SK-N-SH treated with all-trans-retinoic acid at 6 μM for 48 hours (cell line): ENCODE measurements at regions not wholly inside any gene's neighbourhood (a gene's known extent, or its start where the extent isn't known, plus 50 kb on each side); places are given as distances from the start of the nearest gene placed in this dataset.

Experiments
- ATAC-seq: fragments of 200-7000 bp; cut with Tn5 transposase; 3 replicates; pipeline ENCODE4 v1.9.1; 2020; ENCODE audit warnings: mild to moderate bottlenecking, moderate library complexity
- ARNTL ChIP-seq: fragments of 450-650 bp; formaldehyde crosslinking; IDR thresholded peaks from 2 replicates; pipeline ENCODE4 v1.5.0; 2020; ENCODE audit warnings: low read depth, mild to moderate bottlenecking, moderate library complexity, borderline replicate concordance
- BACH2 ChIP-seq: fragments of 250-450 bp; sonication (Bioruptor Pico); IDR thresholded peaks from 2 replicates; pipeline ENCODE4 v1.9.0; 2021; ENCODE audit warnings: mild to moderate bottlenecking, borderline replicate concordance
- CREB5 ChIP-seq: fragments of 250-450 bp; sonication (Bioruptor Pico); IDR thresholded peaks from 2 replicates; pipeline ENCODE4 v1.5.1; 2020; ENCODE audit warnings: low read depth, mild to moderate bottlenecking, moderate library complexity
- CSDC2 ChIP-seq: fragments of 250-450 bp; sonication (Bioruptor Pico); IDR thresholded peaks from 2 replicates; pipeline ENCODE4 v1.5.0; 2020; ENCODE audit warnings: mild to moderate bottlenecking, moderate library complexity
- CSRNP3 ChIP-seq: fragments of 250-450 bp; sonication (Bioruptor Pico); IDR thresholded peaks from 2 replicates; pipeline ENCODE4 v1.5.1; 2021; ENCODE audit warnings: mild to moderate bottlenecking, moderate library complexity
- ESRRG ChIP-seq: fragments of 250-450 bp; sonication (Bioruptor Pico); IDR thresholded peaks from 2 replicates; pipeline ENCODE4 v1.6.1; 2021; ENCODE audit warnings: mild to moderate bottlenecking
- GLIS3 ChIP-seq: fragments of 250-450 bp; sonication (Bioruptor Pico); IDR thresholded peaks from 2 replicates; pipeline ENCODE4 v1.5.0; 2020; ENCODE audit warnings: mild to moderate bottlenecking, moderate library complexity
- ISL1 ChIP-seq: fragments of 250-450 bp; sonication (Bioruptor Pico); IDR thresholded peaks from 2 replicates; pipeline ENCODE4 v2.1.2; 2022; ENCODE audit warnings: mild to moderate bottlenecking, moderate library complexity
- OSR1 ChIP-seq: fragments of 250-450 bp; sonication (Bioruptor Pico); IDR thresholded peaks from 2 replicates; pipeline ENCODE4 v1.8.0; 2022; ENCODE audit warnings: moderate library complexity, mild to moderate bottlenecking, inconsistent platforms
- PATZ1 ChIP-seq: fragments of 250-450 bp; sonication (Bioruptor Pico); IDR thresholded peaks from 2 replicates; pipeline ENCODE4 v1.8.0; 2020; ENCODE audit warnings: mild to moderate bottlenecking, moderate library complexity, borderline replicate concordance
- POU6F1 ChIP-seq: fragments of 250-450 bp; sonication (Bioruptor Pico); IDR thresholded peaks from 2 replicates; pipeline ENCODE4 v1.8.0; 2021; ENCODE audit warnings: low read depth, mild to moderate bottlenecking, moderate library complexity, borderline replicate concordance
- PPARA ChIP-seq: fragments of 250-450 bp; sonication (Bioruptor Pico); IDR thresholded peaks from 2 replicates; pipeline ENCODE4 v1.5.0; 2020; ENCODE audit warnings: mild to moderate bottlenecking, borderline replicate concordance
- RARB ChIP-seq: fragments of 250-450 bp; sonication (Bioruptor Pico); IDR thresholded peaks from 2 replicates; pipeline ENCODE4 v1.8.0; 2021; ENCODE audit warnings: mild to moderate bottlenecking, moderate library complexity
- TCF4 ChIP-seq: fragments of 250-450 bp; sonication (Bioruptor Pico); IDR thresholded peaks from 2 replicates; pipeline ENCODE4 v1.8.0; 2021; ENCODE audit warnings: mild to moderate bottlenecking, moderate library complexity, borderline replicate concordance
- TOX ChIP-seq: fragments of 250-450 bp; sonication (Bioruptor Pico); IDR thresholded peaks from 2 replicates; pipeline ENCODE4 v1.8.0; 2021; ENCODE audit warnings: mild to moderate bottlenecking, moderate library complexity, borderline replicate concordance
- TSHZ2 ChIP-seq: fragments of 250-450 bp; sonication (Bioruptor Pico); IDR thresholded peaks from 2 replicates; pipeline ENCODE4 v1.5.0; 2020; ENCODE audit warnings: mild to moderate bottlenecking, moderate library complexity
- ZC3H10 ChIP-seq: fragments of 250-450 bp; sonication (Bioruptor Pico); IDR thresholded peaks from 2 replicates; pipeline ENCODE4 v1.5.1; 2021; ENCODE audit warnings: mild to moderate bottlenecking, moderate library complexity
- ZFP3 ChIP-seq: fragments of 250-450 bp; sonication (Bioruptor Pico); IDR thresholded peaks from 2 replicates; pipeline ENCODE4 v1.5.0; 2020; ENCODE audit warnings: mild to moderate bottlenecking, moderate library complexity
- ZFP30 ChIP-seq: fragments of 450-650 bp; formaldehyde crosslinking; IDR thresholded peaks from 2 replicates; pipeline ENCODE4 v1.5.0; 2022; ENCODE audit warnings: mild to moderate bottlenecking, moderate library complexity
- ZNF565 ChIP-seq: fragments of 450-650 bp; formaldehyde crosslinking; conservative IDR thresholded peaks from 2 replicates; pipeline ENCODE4 v1.5.0; 2020; ENCODE audit warnings: low read depth, mild to moderate bottlenecking, moderate library complexity
- ZNF70 ChIP-seq: fragments of 450-650 bp; formaldehyde crosslinking; IDR thresholded peaks from 2 replicates; pipeline ENCODE4 v1.5.0; 2020; ENCODE audit warnings: mild to moderate bottlenecking, moderate library complexity
- ZNF8 ChIP-seq: fragments of 450-650 bp; formaldehyde crosslinking; IDR thresholded peaks from 2 replicates; pipeline ENCODE4 v1.5.0; 2020; ENCODE audit warnings: mild to moderate bottlenecking, moderate library complexity

GRCh38 chr12:123100882-123101281 is 50.0 kb downstream of the PITPNM2 start:
- ATAC-seq: no peak
- no peak for TF ChIP-seq ISL1 (CRISPR knock-in tag)
- TF ChIP-seq ESRRG: no peak
- TF ChIP-seq GLIS3 (CRISPR knock-in tag): no peak
- TF ChIP-seq RARB (CRISPR knock-in tag): no peak
- TF ChIP-seq CSRNP3 (CRISPR knock-in tag): no peak
- TF ChIP-seq BACH2: no peak
- no peak for TF ChIP-seq TOX (CRISPR knock-in tag)
- TF ChIP-seq PATZ1 (CRISPR knock-in tag): no peak
- no peak for TF ChIP-seq ARNTL (CRISPR knock-in tag)
- no peak for TF ChIP-seq POU6F1
- TF ChIP-seq OSR1 (CRISPR knock-in tag): no peak
- no peak for TF ChIP-seq TSHZ2
- TF ChIP-seq PPARA (CRISPR knock-in tag): no peak
- no peak for TF ChIP-seq ZC3H10 (CRISPR knock-in tag)
- TF ChIP-seq ZNF8 (CRISPR knock-in tag): no peak
- no peak for TF ChIP-seq ZNF565 (CRISPR knock-in tag)
- no peak for TF ChIP-seq ZFP30 (CRISPR knock-in tag)
- TF ChIP-seq CREB5: no peak
- TF ChIP-seq ZNF70 (CRISPR knock-in tag): no peak
- no peak for TF ChIP-seq CSDC2

GRCh38 chr12:123100450-123100849 is 50.4 kb downstream of the PITPNM2 start:
- no peak for ATAC-seq
- no peak for TF ChIP-seq ESRRG

GRCh38 chr12:123099560-123100192 is 51.2 kb downstream of the PITPNM2 start:
- no peak for ATAC-seq
- no peak for TF ChIP-seq ZFP3
- TF ChIP-seq ESRRG: no peak
- TF ChIP-seq CSDC2: no peak
- no peak for TF ChIP-seq PATZ1 (CRISPR knock-in tag)
- no peak for TF ChIP-seq ZFP30 (CRISPR knock-in tag)
- no peak for TF ChIP-seq TCF4 (CRISPR knock-in tag)
- no peak for TF ChIP-seq ISL1 (CRISPR knock-in tag)
- no peak for TF ChIP-seq ZC3H10 (CRISPR knock-in tag)
- no peak for TF ChIP-seq TOX (CRISPR knock-in tag)
- no peak for TF ChIP-seq GLIS3 (CRISPR knock-in tag)
- TF ChIP-seq TSHZ2: no peak
- no peak for TF ChIP-seq ZNF8 (CRISPR knock-in tag)
- no peak for TF ChIP-seq CSRNP3 (CRISPR knock-in tag)
- no peak for TF ChIP-seq RARB (CRISPR knock-in tag)
